HS-27A (cell line): ENCODE measurements at regions not wholly inside any gene's neighbourhood (a gene's known extent, or its start where the extent isn't known, plus 50 kb on each side); places are given as distances from the start of the nearest gene placed in this dataset.
"Not testable (repeated sequence)": the region's sequence is repeated elsewhere in the genome, so short reads cannot be mapped to it uniquely, and the experiment has no call there.

Experiments
- DNase-seq: peaks from one replicate; pipeline ENCODE4 v3.0.0-alpha.2; 2012; ENCODE audit warnings: low read depth, missing footprints

DNA sequence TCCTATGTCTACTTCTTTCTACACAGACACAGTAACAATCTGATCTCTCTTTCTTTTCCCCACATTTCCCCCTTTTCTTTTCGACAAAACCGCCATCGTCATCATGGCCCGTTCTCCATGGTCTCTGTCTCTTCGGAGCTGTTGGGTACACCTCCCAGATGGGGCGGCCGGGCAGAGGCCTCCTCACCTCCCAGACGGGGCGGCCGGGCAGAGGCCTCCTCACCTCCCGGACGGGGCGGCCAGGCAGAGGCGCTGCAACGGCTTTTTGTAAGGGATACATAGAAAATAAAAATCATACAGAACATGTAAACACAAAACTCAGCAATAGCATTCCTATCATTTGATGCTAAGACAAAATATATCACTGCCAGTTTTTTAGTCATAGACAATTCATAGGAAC, 57.2 kb upstream of the USP25 start:
- not testable (repeated sequence) for DNase-seq

- DNase-seq: no peak
These were observed 52.8 kb upstream of the USP25 start for GRCh38 chr21:15676935-15677334.

DNA sequence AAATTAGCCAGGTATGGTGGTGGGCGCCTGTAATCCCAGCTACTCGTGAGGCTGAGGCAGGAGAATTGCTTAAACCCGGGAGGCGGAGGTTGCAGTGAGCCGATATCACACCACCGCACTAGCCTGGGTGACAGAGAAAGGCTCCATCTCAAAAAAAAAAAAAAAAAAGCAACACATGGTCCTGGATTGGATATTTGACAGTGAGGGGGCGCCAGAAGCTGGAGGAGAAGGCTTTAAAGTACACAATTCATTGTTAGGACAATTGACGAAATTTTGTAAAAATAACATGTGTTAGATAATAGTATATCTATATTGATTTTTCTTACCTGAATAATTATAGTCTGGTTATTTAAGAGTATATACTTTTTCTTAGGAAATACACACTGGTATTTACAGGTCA, 50.2 kb upstream of the USP25 start:
- no peak for DNase-seq
